Panc1 (cell line): ENCODE measurements at regions not wholly inside any gene's neighbourhood (a gene's known extent, or its start where the extent isn't known, plus 50 kb on each side); places are given as distances from the start of the nearest gene placed in this dataset.
A peak's percentile ranks its signal among the peaks of the same experiment; 100 is the strongest.

Experiments used
- ATAC-seq: fragments of 200-7000 bp; cut with Tn5 transposase; 2 replicates; pipeline ENCODE4 v1.9.1; 2020; ENCODE audit warnings: mild to moderate bottlenecking, moderate library complexity
- BruUV-seq: library from RNA; stranded (reverse); fragments of 400-500 nt; replicated peaks from 2 replicates; lab custom pipeline; 2021; lab: Mats Ljungman, UMichigan
- CTCF ChIA-PET: fragments of 300-600 bp; sonication (Branson Sonifier 250); formaldehyde crosslinking; loops from one replicate; lab custom pipeline; 2022; ENCODE audit warnings: antibody characterized with exemption; lab: Charles Lee
- POLR2A ChIA-PET: fragments of 300-600 bp; sonication (Branson Sonifier 250); formaldehyde crosslinking; loops from one replicate; lab custom pipeline; 2022; ENCODE audit warnings: antibody characterized with exemption; lab: Charles Lee
- DNase-seq: peaks from one replicate; pipeline ENCODE4 v3.0.0-alpha.2; 2010; ENCODE audit warnings: low read depth, low spot score
- H3K27ac ChIP-seq: 2 replicates; pipeline ENCODE4 v1.5.1; 2011; ENCODE audit warnings: mild to moderate bottlenecking, low read length, inconsistent platforms
- H3K27me3 ChIP-seq: fragments of 200-500 bp; sonication (Bioruptor generic); 2 replicates; pipeline ENCODE4 v1.6.0; 2014; ENCODE audit warnings: low read length, inconsistent platforms; ENCODE audit not compliant: control insufficient read depth, insufficient read depth
- H3K36me3 ChIP-seq: fragments of 200-500 bp; sonication (Bioruptor generic); 2 replicates; pipeline ENCODE4 v1.5.1; 2014; ENCODE audit warnings: inconsistent platforms, mild to moderate bottlenecking, low read length, moderate library complexity; ENCODE audit not compliant: control insufficient read depth, insufficient read depth
- H3K4me1 ChIP-seq: 2 replicates; pipeline ENCODE4 v1.5.1; 2011; ENCODE audit warnings: inconsistent platforms, mild to moderate bottlenecking, low read length, moderate library complexity; ENCODE audit not compliant: control insufficient read depth, insufficient read depth
- H3K4me3 ChIP-seq, 2 experiments: 2 replicates each; pipeline ENCODE4 v1.5.1; 2011 to 2012; ENCODE audit warnings: low read depth in 2 of 2, low read length in 2 of 2, mild to moderate bottlenecking in 2 of 2, inconsistent platforms in 1 of 2, moderate library complexity in 1 of 2
- H3K9me3 ChIP-seq: fragments of 200-500 bp; sonication (Bioruptor generic); 2 replicates; pipeline ENCODE4 v1.5.1; 2014; ENCODE audit warnings: low read depth, mild to moderate bottlenecking, inconsistent platforms, low read length, moderate library complexity; ENCODE audit not compliant: control insufficient read depth, insufficient read depth
- CTCF ChIP-seq: fragments of 450-650 bp; IDR thresholded peaks from 2 replicates; pipeline ENCODE4 v1.5.1; 2017; ENCODE audit warnings: mild to moderate bottlenecking
- POLR2AphosphoS5 ChIP-seq: IDR thresholded peaks from 2 replicates; pipeline ENCODE4 v1.6.1; 2012; ENCODE audit warnings: mild to moderate bottlenecking, low read depth, low read length, moderate library complexity
- REST ChIP-seq, 2 experiments: IDR thresholded peaks; 2 replicates each; pipeline ENCODE4 v1.6.1; 2011 to 2012; ENCODE audit warnings: low read depth in 2 of 2, control low read depth in 1 of 2, low read length in 1 of 2, mild to moderate bottlenecking in 1 of 2, moderate library complexity in 1 of 2; ENCODE audit not compliant: insufficient read depth in 1 of 2
- SIN3A ChIP-seq: IDR thresholded peaks from 2 replicates; pipeline ENCODE4 v1.6.1; 2012; ENCODE audit warnings: low read depth, mild to moderate bottlenecking, low read length, moderate library complexity, borderline replicate concordance; ENCODE audit not compliant: insufficient read depth
- TCF7L2 ChIP-seq: IDR thresholded peaks from 2 replicates; pipeline ENCODE4 v1.6.1; 2011; ENCODE audit warnings: mild to moderate bottlenecking, low read depth, low read length, inconsistent platforms
- in situ Hi-C: cut with HindIII; loops from 2 replicates; pipeline ENCODE4 v1.10.0; 2016; ENCODE audit warnings: low sequenced_read_pairs, low pct_unique_long_range_greater_than_20kb
- intact Hi-C: fragments of 100-400 bp; cut with micrococcal nuclease; formaldehyde crosslinking; loops from one replicate; pipeline ENCODE4 v1.10.0; 2022; ENCODE audit not compliant: unreplicated experiment

GRCh38 chr6:139996253-139996834 is 621.9 kb upstream of the CITED2 start:
- H3K9me3 ChIP-seq, result no peaks in the 10 kb centered on the region
- in situ Hi-C loops (no loop called here), intact Hi-C loops (no loop called here)
- no peaks in the 10 kb centered on the region for H3K27me3 ChIP-seq
- BruUV-seq, result no TSS peak
- no peaks in the 10 kb centered on the region for H3K36me3 ChIP-seq
- no peaks in the 10 kb centered on the region for H3K4me1 ChIP-seq
- no peak for TF ChIP-seq TCF7L2
- TF ChIP-seq CTCF, result peak; percentile 23; the same call in 1 of the 2 replicates
- no peak for ATAC-seq
- no peak overlapping the region for H3K4me3 ChIP-seq
- CTCF ChIA-PET, result no interaction called here
- DNase-seq, result no peak
- POLR2A ChIA-PET, result interaction anchor here (0.7 kb wide), 1 partner anchor 280 kb away, joined by 4 read pairs; no protein-coding TSS in a partner anchor
- peak overlapping the region; percentile 64; the same call in 1 of the 2 replicates for H3K27ac ChIP-seq

GRCh38 chr6:139994998-139995397 is 620.5 kb upstream of the CITED2 start:
- Histone ChIP-seq H3K4me3 (no peak overlapping the region), H3K27ac (no peak overlapping the region), H3K4me1 (peaks cover 3% of the 10 kb centered on the region; the same call in 1 of the 2 replicates), H3K36me3 (no peaks in the 10 kb centered on the region), H3K27me3 (no peaks in the 10 kb centered on the region), H3K9me3 (no peaks in the 10 kb centered on the region)
- DNase-seq, result no peak
- in situ Hi-C loops (no loop called here), intact Hi-C loops (no loop called here)
- POLR2A ChIA-PET, result no interaction called here
- CTCF ChIA-PET, result no interaction called here
- no peak for ATAC-seq
- BruUV-seq, result no TSS peak
- TF ChIP-seq REST (IDR thresholded peaks at IDR 0.05; ENCODE audit: insufficient read depth in 1 of 2, low read depth in 2 of 2, low read length in 1 of 2) (no peak), TCF7L2 (no peak), CTCF (no peak), SIN3A (no peak), POLR2AphosphoS5 (no peak)
